ENCODE measurements at regions not wholly inside any gene's neighbourhood (a gene's known extent, or its start where the extent isn't known, plus 50 kb on each side); places are given as distances from the start of the nearest gene placed in this dataset.

DNA sequence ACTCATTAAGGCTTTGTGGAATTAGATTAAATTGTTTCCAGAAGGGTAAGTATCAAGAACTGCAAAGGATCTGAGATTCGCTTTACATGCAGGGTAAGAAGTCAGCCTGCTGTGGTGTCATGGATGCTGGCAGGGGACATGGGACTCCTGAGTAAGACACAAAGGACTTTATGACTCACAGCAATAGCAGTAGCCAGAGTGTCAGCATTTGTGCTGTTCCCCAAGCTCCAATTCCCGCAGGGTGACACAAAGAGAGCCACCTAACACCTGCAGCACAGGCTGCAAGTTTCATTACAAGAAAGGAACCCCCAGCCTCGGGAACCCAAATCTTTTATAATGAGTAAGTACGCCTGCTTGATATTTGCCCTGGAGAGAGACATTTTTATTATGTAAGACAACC lies 298.1 kb upstream of the POU3F1 start:
- H3K9ac ChIP-seq = no peak overlapping the region
- H4K20me1 ChIP-seq = no peaks in the 10 kb centered on the region
- no peaks in the 10 kb centered on the region for H3K36me3 ChIP-seq
- no peaks in the 10 kb centered on the region for H3K4me1 ChIP-seq
- no peaks in the 10 kb centered on the region for H3K27me3 ChIP-seq
- H3K27ac ChIP-seq = no peak overlapping the region
- no peak overlapping the region for H3K4me3 ChIP-seq
- no peak overlapping the region for H3K4me2 ChIP-seq
- H3K9me3 ChIP-seq = no peaks in the 10 kb centered on the region
- TF ChIP-seq Cebpa-rat (IDR thresholded peaks at IDR 0.05) = no peak

DNA sequence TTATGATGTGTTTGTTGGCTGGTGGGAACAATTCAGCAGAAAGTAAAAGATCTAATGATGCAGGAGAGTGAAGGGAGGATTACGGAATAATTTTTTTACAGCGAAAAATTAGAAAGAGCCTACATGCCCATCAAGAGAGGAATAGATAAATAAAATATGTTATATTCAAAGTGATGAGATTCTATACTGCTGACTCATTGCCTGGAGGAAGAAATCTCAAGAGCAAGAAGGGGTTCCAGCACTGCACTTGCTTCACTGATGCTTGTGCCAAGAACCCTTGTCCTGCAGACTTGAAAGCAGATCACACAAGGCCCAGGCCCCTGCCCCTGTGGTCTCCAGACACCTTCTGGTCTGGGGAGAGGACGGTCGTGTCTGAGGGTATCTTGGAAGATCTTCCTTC lies 295.1 kb upstream of the POU3F1 start:
- TF ChIP-seq Cebpa-rat (IDR thresholded peaks at IDR 0.05) = no peak
- H3K27me3 ChIP-seq = no peaks in the 10 kb centered on the region
- H3K4me2 ChIP-seq = no peak overlapping the region

DNA sequence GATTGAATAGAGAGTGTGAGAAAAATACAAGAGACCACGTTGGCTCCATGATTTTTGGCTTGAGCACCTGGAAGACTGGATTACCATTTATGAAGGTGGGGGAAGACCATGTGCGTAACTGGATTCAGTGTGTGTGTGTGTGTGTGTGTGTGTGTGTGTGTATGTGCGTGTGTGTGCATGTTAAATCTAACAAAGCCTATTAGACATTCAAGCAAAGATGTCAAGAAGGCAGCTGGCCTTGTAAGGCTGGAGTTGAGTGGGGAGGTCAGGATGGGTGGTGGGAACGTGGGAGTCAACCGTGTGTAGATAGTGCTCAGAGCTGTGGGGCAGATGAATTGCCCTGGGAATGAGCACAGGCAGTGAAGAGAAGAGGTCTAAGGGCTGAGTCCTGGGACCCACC lies 293.8 kb upstream of the POU3F1 start:
- H3K36me3 ChIP-seq = no peaks in the 10 kb centered on the region
- no peaks in the 10 kb centered on the region for H4K20me1 ChIP-seq
- no peaks in the 10 kb centered on the region for H3K4me1 ChIP-seq
- no peak overlapping the region for H3K4me3 ChIP-seq
- no peak for TF ChIP-seq Cebpa-rat (IDR thresholded peaks at IDR 0.05)
- H3K9me3 ChIP-seq = no peaks in the 10 kb centered on the region
- H3K27ac ChIP-seq = no peak overlapping the region
- no peak overlapping the region for H3K4me2 ChIP-seq
- no peaks in the 10 kb centered on the region for H3K27me3 ChIP-seq
- no peak overlapping the region for H3K9ac ChIP-seq

More for the DNA sequence above, 295.1 kb upstream of the POU3F1 start:
- Histone ChIP-seq H3K27ac (no peak overlapping the region), H4K20me1 (no peaks in the 10 kb centered on the region), H3K4me3 (no peak overlapping the region), H3K9me3 (no peaks in the 10 kb centered on the region), H3K4me1 (no peaks in the 10 kb centered on the region), H3K9ac (no peak overlapping the region), H3K36me3 (no peaks in the 10 kb centered on the region)

DNA sequence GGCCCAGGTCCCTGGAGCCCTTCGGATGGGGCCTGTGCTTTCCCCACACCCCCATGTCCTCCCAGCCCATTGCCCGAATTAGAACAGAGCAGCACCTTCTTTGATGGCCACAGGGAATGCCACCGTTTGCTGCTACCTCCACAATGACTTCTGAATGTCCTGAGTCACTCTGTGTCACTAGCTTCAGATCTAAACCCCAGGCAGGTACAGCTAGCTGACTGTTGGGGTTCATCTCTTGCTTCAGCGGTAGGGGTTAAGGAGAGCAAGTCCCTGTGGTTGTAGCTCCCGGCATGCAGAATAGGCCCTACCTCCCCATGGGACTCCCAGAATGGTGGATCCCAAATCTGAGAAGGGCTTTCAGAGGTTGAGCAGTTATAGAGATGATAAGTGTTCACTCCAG lies 291.1 kb upstream of the POU3F1 start:
- no peaks in the 10 kb centered on the region for H3K4me1 ChIP-seq
- no peaks in the 10 kb centered on the region for H3K36me3 ChIP-seq
- H3K4me3 ChIP-seq = no peak overlapping the region
- TF ChIP-seq Cebpa-rat (IDR thresholded peaks at IDR 0.05) = no peak
- H3K9me3 ChIP-seq = no peaks in the 10 kb centered on the region
- no peaks in the 10 kb centered on the region for H3K27me3 ChIP-seq
- no peak overlapping the region for H3K4me2 ChIP-seq
- H3K9ac ChIP-seq = no peak overlapping the region
- H4K20me1 ChIP-seq = no peaks in the 10 kb centered on the region
- no peak overlapping the region for H3K27ac ChIP-seq

DNA sequence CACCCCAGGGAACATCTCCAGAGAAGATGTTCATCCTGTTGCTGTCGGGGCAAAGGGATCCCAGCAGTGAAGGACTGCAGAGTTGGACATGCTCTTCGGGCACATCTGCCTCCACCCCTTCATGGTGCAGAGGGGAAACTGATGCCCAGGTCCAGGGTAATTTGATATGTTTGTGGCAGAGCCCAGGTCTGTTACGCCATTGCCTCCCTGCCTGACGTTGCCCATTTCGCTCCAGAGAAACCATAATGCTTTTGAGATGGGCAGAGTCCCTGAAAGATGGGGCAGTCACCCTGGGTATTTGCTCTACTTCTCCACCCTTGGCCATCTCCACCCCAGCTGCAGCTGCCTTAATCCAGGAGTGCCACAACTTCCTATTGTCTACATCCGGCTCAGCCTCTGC lies 290.4 kb upstream of the POU3F1 start:
- no peak overlapping the region for H3K27ac ChIP-seq
- no peak overlapping the region for H3K9ac ChIP-seq
- H3K27me3 ChIP-seq = no peaks in the 10 kb centered on the region
- H3K4me1 ChIP-seq = no peaks in the 10 kb centered on the region
- no peak overlapping the region for H3K4me3 ChIP-seq
- TF ChIP-seq Cebpa-rat (IDR thresholded peaks at IDR 0.05) = no peak
- no peaks in the 10 kb centered on the region for H3K36me3 ChIP-seq
- no peaks in the 10 kb centered on the region for H3K9me3 ChIP-seq
- no peak overlapping the region for H3K4me2 ChIP-seq
- no peaks in the 10 kb centered on the region for H4K20me1 ChIP-seq

DNA sequence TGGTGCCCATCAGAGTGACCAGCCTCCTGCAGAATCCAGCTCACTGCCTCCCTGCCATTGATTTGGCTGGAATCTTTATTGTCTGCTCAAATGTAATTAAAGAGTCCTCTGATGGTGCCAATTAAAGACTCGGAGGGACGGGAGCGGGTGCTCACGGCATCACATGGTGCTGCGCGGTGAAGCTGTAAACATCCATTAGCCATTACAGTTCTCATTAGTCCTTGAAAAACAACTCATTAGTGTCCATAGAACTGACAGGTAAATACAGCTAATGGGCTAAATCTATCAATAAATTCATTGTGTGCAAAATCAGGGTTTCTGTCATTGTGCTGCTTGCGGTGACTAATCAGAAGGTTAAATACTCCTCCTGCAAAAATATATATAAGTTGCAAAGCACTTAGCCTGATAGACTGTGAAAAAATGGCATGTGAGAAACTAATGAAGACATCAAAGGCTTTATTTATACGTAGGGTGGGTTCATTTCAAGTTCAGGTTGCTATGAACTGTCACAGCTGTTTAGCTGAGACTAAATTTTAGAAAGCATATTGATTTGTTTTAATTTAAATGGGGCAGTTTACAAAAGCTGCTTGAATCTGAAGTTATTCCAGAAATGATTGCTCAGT lies 289.8 kb upstream of the POU3F1 start:
- Histone ChIP-seq H3K4me1 (no peaks in the 10 kb centered on the region), H3K9me3 (no peaks in the 10 kb centered on the region), H3K27ac (no peak overlapping the region), H3K4me2 (no peak overlapping the region), H3K4me3 (no peak overlapping the region), H3K36me3 (no peaks in the 10 kb centered on the region), H3K27me3 (no peaks in the 10 kb centered on the region), H3K9ac (no peak overlapping the region), H4K20me1 (no peaks in the 10 kb centered on the region)
- TF ChIP-seq Cebpa-rat (IDR thresholded peaks at IDR 0.05) = no peak

DNA sequence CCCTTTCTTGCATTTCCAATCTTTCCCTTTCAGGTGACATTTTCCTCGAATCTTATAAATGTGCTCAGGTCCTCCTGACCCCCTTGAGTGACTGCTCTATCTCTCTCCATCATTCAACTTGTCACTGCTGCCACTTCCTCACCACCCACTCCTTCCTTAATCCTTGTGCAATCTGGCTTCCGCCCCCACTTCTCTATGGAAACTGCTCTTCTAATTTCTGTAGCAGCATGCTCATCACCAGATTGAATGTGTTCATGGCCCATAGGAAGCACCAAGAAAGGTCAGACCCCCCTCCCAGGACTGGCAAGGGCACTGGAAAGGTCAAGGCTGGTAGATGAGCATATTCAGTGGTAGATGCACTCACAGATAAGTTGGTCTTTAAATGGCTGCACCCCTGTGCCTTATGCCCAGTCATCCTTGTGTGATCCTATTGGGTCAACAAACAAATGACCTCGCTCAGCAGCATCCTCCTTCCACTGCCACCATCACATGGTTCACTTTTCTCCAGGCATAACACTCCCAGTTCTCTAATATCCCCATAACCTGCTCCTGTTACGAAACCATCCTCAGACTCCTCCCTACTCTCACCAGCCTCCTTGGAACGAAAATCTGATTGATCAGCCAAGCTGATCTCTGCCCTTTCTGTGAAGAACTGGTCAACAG lies 288.5 kb upstream of the POU3F1 start:
- Histone ChIP-seq H4K20me1 (no peaks in the 10 kb centered on the region), H3K4me3 (no peak overlapping the region), H3K9me3 (no peaks in the 10 kb centered on the region), H3K9ac (no peak overlapping the region), H3K36me3 (no peaks in the 10 kb centered on the region), H3K27ac (no peak overlapping the region), H3K4me2 (no peak overlapping the region), H3K4me1 (no peaks in the 10 kb centered on the region), H3K27me3 (no peaks in the 10 kb centered on the region)
- no peak for TF ChIP-seq Cebpa-rat (IDR thresholded peaks at IDR 0.05)

DNA sequence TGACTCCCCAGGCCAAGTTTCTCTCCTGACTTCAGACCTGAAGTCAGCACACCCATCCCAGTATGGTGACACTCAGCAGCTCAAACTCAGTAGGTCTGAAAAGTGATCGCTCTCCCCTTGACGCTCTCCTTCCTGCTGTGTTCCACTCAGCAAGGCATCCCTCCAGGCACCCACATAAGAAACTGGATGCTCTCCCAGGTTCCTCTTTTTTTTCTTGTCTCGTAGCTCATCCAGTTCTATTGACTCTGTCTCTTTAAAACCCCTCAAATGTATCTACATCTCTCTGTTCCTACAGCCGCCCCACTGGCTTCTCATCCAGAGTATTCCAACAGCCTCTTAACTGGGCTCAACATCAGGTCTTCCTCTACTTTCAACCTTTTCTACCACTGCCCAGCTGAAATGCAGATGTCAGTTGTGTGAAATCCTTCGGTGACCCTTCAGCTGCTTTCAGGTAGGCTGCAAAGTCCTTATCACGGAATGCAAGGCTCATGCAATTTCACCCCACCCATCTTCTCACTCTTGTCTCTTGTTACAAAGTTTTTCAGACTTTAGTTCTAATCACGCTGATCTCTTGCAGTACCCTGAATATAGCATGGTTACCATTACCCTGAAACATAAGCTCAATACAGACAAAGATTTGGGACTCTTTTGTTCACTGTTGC lies 286.2 kb upstream of the POU3F1 start:
- Histone ChIP-seq H3K4me3 (no peak overlapping the region), H3K9me3 (no peaks in the 10 kb centered on the region), H3K4me1 (no peaks in the 10 kb centered on the region), H3K36me3 (no peaks in the 10 kb centered on the region), H3K4me2 (no peak overlapping the region), H3K27ac (no peak overlapping the region), H3K27me3 (no peaks in the 10 kb centered on the region), H4K20me1 (no peaks in the 10 kb centered on the region), H3K9ac (no peak overlapping the region)
- TF ChIP-seq Cebpa-rat (IDR thresholded peaks at IDR 0.05) = no peak

DNA sequence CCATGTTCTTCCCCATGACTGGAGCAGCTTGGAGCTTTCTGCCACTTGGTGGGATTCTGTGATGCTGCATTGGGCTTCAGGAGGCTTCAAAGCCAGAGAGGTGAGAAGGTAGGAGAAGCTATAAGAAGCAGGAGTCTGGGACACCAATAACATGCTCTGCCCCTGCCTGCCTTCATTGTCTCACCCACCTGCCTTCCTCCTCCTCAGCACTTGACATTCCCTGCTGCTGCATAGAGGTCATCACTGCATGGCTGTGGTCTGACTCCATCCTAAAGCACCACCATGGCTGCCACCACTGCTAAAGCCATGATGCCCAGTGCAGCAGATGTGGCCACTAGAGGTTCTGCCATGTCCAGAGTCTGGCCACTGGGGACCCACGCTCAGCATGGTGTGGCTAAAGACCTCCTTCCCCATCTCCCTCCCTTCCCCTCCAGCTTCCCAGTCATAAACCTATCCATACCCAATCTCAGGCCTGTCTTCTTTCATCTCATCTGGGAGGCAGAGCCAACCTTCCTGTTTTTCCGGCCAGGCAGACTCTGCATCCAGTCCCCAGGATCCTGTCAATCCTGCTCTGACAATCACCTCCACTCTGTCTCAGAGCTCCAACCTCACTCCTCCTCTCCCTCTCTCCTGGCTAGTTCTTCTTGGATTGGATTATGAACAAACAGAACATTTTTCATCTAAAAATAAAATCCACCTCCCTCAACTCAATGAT lies 285.1 kb upstream of the POU3F1 start:
- no peak overlapping the region for H3K27ac ChIP-seq
- TF ChIP-seq Cebpa-rat (IDR thresholded peaks at IDR 0.05) = no peak
- no peaks in the 10 kb centered on the region for H3K9me3 ChIP-seq
- H3K27me3 ChIP-seq = no peaks in the 10 kb centered on the region
- no peak overlapping the region for H3K4me2 ChIP-seq
- H3K36me3 ChIP-seq = no peaks in the 10 kb centered on the region
- H3K9ac ChIP-seq = no peak overlapping the region
- H3K4me3 ChIP-seq = no peak overlapping the region
- no peaks in the 10 kb centered on the region for H3K4me1 ChIP-seq
- no peaks in the 10 kb centered on the region for H4K20me1 ChIP-seq

DNA sequence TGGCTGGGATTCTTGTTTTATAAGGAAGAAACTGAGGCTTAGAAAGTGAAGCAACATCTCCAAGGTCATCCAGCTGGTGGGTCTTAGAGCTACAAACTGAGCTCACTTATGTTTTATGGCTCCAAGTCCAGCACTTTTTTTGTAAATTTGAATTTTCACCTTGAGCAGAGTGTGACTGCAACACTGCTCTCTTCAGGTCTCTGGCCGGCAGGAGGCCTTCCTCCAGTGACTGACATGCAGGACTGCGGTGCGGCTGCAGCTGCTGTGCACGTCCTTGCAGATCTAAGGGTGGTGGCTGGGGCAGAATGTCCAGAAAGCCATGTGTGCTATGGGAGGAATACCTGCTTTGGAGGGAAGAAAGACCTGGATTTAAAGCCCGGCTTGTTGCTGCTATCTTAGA lies 284.2 kb upstream of the POU3F1 start:
- TF ChIP-seq Cebpa-rat (IDR thresholded peaks at IDR 0.05) = no peak
- Histone ChIP-seq H3K9ac (no peak overlapping the region), H3K4me3 (no peak overlapping the region), H3K9me3 (no peaks in the 10 kb centered on the region), H3K36me3 (no peaks in the 10 kb centered on the region), H3K4me2 (no peak overlapping the region), H4K20me1 (no peaks in the 10 kb centered on the region), H3K27me3 (no peaks in the 10 kb centered on the region), H3K27ac (no peak overlapping the region), H3K4me1 (no peaks in the 10 kb centered on the region)

Measured in BLaER1 (cell line).